Esophagus (tissue), 2 donors: ENCODE measurements at regions not wholly inside any gene's neighbourhood (a gene's known extent, or its start where the extent isn't known, plus 50 kb on each side); places are given as distances from the start of the nearest gene placed in this dataset.

ENCODE experiments used
- H3K27ac ChIP-seq, 2 donors: one replicate each; pipeline ENCODE4 v1.5.1; 2013; ENCODE audit warnings: low read depth in 2 of 2, mild to moderate bottlenecking in 2 of 2, inconsistent platforms in 1 of 2, low read length in 1 of 2, moderate library complexity in 1 of 2
- H3K27me3 ChIP-seq, 2 donors: one replicate each; pipeline ENCODE4 v1.6.1; 2013; ENCODE audit warnings: low read length in 2 of 2, control low read depth in 1 of 2, mild to moderate bottlenecking in 1 of 2; ENCODE audit not compliant: insufficient read depth in 2 of 2, control insufficient read depth in 1 of 2
- H3K36me3 ChIP-seq, 2 donors: one replicate each; pipeline ENCODE4 v1.6.1; 2013; ENCODE audit warnings: low read length in 1 of 2; ENCODE audit not compliant: control insufficient read depth in 2 of 2, insufficient read depth in 2 of 2
- H3K4me1 ChIP-seq, 2 donors: one replicate each; pipeline ENCODE4 v1.6.1; 2013; ENCODE audit warnings: low read length in 1 of 2; ENCODE audit not compliant: control insufficient read depth in 2 of 2, insufficient read depth in 2 of 2
- H3K4me3 ChIP-seq, 2 donors: one replicate each; pipeline ENCODE4 v1.5.1; 2013; ENCODE audit warnings: low read length in 2 of 2, mild to moderate bottlenecking in 2 of 2, low read depth in 1 of 2, moderate library complexity in 1 of 2
- H3K9me3 ChIP-seq, 2 donors: one replicate each; pipeline ENCODE4 v1.6.1; 2013; ENCODE audit warnings: mild to moderate bottlenecking in 2 of 2, low read depth in 1 of 2, low read length in 1 of 2, moderate library complexity in 1 of 2; ENCODE audit not compliant: control insufficient read depth in 2 of 2, insufficient read depth in 1 of 2
- WGBS, 2 donors: extraction: QIAGEN DNeasy Blood & Tissue Kit; methylation state at CpG; one replicate each; pipeline ENCODE4 v1.1.7; 2013; 5-methylcytosine and 5-hydroxymethylcytosine counted together
- donor health status: healthy with polysubstance abuse.
- donor health status: Bipolar disorder and iron deficiency.

GRCh38 chr3:34229876-34230275 is 431.4 kb downstream of the PDCD6IP start:
- H3K36me3 ChIP-seq, result no peaks in the 10 kb centered on the region
- H3K4me1 ChIP-seq, result no peaks in the 10 kb centered on the region
- WGBS, 2 donors, result 79 to 81% methylated on average over 5 of the region's 5 CpGs
- H3K27ac ChIP-seq, result no peak overlapping the region
- H3K4me3 ChIP-seq, result no peak overlapping the region
- no peaks in the 10 kb centered on the region for H3K9me3 ChIP-seq
- H3K27me3 ChIP-seq, result no peaks in the 10 kb centered on the region

DNA sequence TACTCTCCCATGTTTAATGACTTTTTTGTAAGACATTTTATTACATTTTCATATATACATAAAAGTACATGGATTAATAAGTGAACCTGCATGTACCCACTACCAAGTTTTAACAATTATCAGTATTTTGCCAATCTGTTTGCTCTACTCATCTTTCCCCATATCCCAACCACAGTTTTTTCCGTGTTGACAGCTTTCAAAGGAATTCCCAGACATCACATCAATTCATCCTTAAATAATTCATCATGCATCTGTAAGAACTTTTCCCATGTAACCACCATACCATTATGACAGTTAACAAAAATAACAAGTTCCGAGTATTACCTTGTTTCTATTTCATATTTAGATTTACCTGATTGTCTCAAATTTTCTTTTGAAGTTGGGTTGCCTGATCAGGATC is 436.7 kb downstream of the PDCD6IP start:
- Histone ChIP-seq H3K4me1 (no peaks in the 10 kb centered on the region), H3K27ac (no peak overlapping the region), H3K9me3 (no peaks in the 10 kb centered on the region), H3K27me3 (no peaks in the 10 kb centered on the region), H3K36me3 (no peaks in the 10 kb centered on the region), H3K4me3 (no peak overlapping the region)
- WGBS, 2 donors, result 74 to 78% methylated on average over 2 of the region's 2 CpGs

DNA sequence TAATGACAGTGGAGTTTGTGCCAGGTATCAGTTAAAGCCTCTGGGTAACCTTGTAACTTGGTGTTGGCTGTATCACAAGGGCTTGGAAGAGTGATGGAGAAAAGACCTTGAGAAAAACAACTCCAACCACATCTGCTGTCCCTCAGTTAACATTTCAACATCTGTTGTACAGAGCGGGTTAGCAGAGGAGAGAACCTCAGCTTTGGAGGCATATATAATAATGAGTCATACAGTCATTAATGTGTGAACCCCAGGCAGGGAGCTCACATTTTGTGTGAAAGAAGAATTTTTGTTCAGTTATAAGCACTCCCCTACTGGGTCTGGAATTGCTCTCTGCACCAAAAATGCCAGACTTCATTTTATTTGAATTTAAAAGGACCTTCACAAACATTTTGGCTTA is 439.5 kb downstream of the PDCD6IP start:
- Histone ChIP-seq H3K4me1 (no peaks in the 10 kb centered on the region), H3K4me3 (no peak overlapping the region), H3K36me3 (no peaks in the 10 kb centered on the region), H3K27me3 (no peaks in the 10 kb centered on the region), H3K9me3 (no peaks in the 10 kb centered on the region), H3K27ac (no peak overlapping the region)
- 40 to 52% methylated on average over 1 of the region's 1 CpG for WGBS, 2 donors

GRCh38 chr3:34238407-34238806 is 440.0 kb downstream of the PDCD6IP start:
- H3K4me1 ChIP-seq, result no peaks in the 10 kb centered on the region
- no peak overlapping the region for H3K27ac ChIP-seq
- H3K4me3 ChIP-seq, result no peak overlapping the region
- no peaks in the 10 kb centered on the region for H3K36me3 ChIP-seq
- no peaks in the 10 kb centered on the region for H3K27me3 ChIP-seq
- no peaks in the 10 kb centered on the region for H3K9me3 ChIP-seq
- WGBS, 2 donors, result 78 to 79% methylated on average over 1 of the region's 1 CpG

GRCh38 chr3:34239287-34239686 is 440.9 kb downstream of the PDCD6IP start:
- Histone ChIP-seq H3K9me3 (no peaks in the 10 kb centered on the region), H3K27ac (no peak overlapping the region), H3K27me3 (no peaks in the 10 kb centered on the region), H3K36me3 (no peaks in the 10 kb centered on the region), H3K4me3 (no peak overlapping the region), H3K4me1 (no peaks in the 10 kb centered on the region)
- 88 to 89% methylated on average over 4 of the region's 4 CpGs for whole genome bisulfite sequencing, 2 donors

- H3K27me3 ChIP-seq, result no peaks in the 10 kb centered on the region
- H3K27ac ChIP-seq, result no peak overlapping the region
- H3K9me3 ChIP-seq, result no peaks in the 10 kb centered on the region
- no peaks in the 10 kb centered on the region for H3K36me3 ChIP-seq
- no peaks in the 10 kb centered on the region for H3K4me1 ChIP-seq
- no peak overlapping the region for H3K4me3 ChIP-seq
Measured at GRCh38 chr3:34239875-34240274, 441.4 kb downstream of the PDCD6IP start.

GRCh38 chr3:34247401-34247800 is 449.0 kb downstream of the PDCD6IP start:
- 52 to 76% methylated on average over 1 of the region's 1 CpG for WGBS, 2 donors
- H3K4me3 ChIP-seq, result no peak overlapping the region
- H3K9me3 ChIP-seq, result no peaks in the 10 kb centered on the region
- H3K36me3 ChIP-seq, result no peaks in the 10 kb centered on the region
- no peaks in the 10 kb centered on the region for H3K27me3 ChIP-seq
- no peak overlapping the region for H3K27ac ChIP-seq
- H3K4me1 ChIP-seq, result no peaks in the 10 kb centered on the region

DNA sequence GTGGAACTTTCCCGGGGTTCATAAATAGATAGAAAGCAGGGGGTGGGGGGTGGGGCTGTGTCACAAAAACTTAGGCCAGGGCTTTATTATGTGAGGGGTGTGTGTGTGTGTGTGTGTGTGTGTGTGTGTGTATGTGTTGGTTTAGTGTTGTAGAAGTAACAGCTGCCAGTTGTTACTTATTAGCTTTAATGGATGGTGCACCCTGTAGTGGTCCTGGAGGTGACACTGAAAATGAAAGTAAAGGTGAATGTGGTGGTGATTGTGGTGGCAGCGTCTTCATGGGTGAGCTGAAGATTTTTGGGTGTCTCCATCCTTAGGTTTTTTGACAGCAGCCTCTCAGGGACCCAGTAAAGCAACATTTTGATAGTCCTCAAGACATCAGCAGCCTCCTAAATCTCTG is 449.9 kb downstream of the PDCD6IP start:
- Histone ChIP-seq H3K4me1 (no peaks in the 10 kb centered on the region), H3K36me3 (no peaks in the 10 kb centered on the region), H3K27ac (no peak overlapping the region), H3K27me3 (no peaks in the 10 kb centered on the region), H3K9me3 (peaks cover 0 to 3% of the 10 kb centered on the region in 2 donors), H3K4me3 (no peak overlapping the region)
- WGBS, 2 donors, result 58 to 66% methylated on average over 2 of the region's 2 CpGs

- peaks cover 0 to 3% of the 10 kb centered on the region in 2 donors for H3K9me3 ChIP-seq
- no peak overlapping the region for H3K4me3 ChIP-seq
- 69 to 73% methylated on average over 2 of the region's 2 CpGs for WGBS, 2 donors
Measured at GRCh38 chr3:34254285-34254684, 455.9 kb downstream of the PDCD6IP start.

GRCh38 chr3:34256021-34256420 is 457.6 kb downstream of the PDCD6IP start:
- no peaks in the 10 kb centered on the region for H3K27me3 ChIP-seq
- H3K4me1 ChIP-seq, result no peaks in the 10 kb centered on the region
- H3K4me3 ChIP-seq, result no peak overlapping the region
- no peak overlapping the region for H3K27ac ChIP-seq
- H3K9me3 ChIP-seq, result peaks cover 0 to 3% of the 10 kb centered on the region in 2 donors
- WGBS, 2 donors, result 64 to 81% methylated on average over 2 of the region's 2 CpGs
- no peaks in the 10 kb centered on the region for H3K36me3 ChIP-seq

More at GRCh38 chr3:34254285-34254684, 455.9 kb downstream of the PDCD6IP start:
- H3K36me3 ChIP-seq, result no peaks in the 10 kb centered on the region
- no peaks in the 10 kb centered on the region for H3K27me3 ChIP-seq
- no peaks in the 10 kb centered on the region for H3K4me1 ChIP-seq
- H3K27ac ChIP-seq, result no peak overlapping the region
